IPS-18a (cell line): ENCODE measurements at regions not wholly inside any gene's neighbourhood (a gene's known extent, or its start where the extent isn't known, plus 50 kb on each side); places are given as distances from the start of the nearest gene placed in this dataset.
"Not testable (repeated sequence)": the region's sequence is repeated elsewhere in the genome, so short reads cannot be mapped to it uniquely, and the experiment has no call there.

Experiments
- H3K27ac ChIP-seq: one replicate; pipeline ENCODE4 v1.5.1; 2013; ENCODE audit warnings: low read length
- H3K27me3 ChIP-seq: one replicate; pipeline ENCODE4 v1.6.1; 2013; ENCODE audit warnings: mild to moderate bottlenecking, low read length; ENCODE audit not compliant: control insufficient read depth, insufficient read depth
- H3K36me3 ChIP-seq: one replicate; pipeline ENCODE4 v1.6.1; 2013; ENCODE audit warnings: low read depth, low read length; ENCODE audit not compliant: control insufficient read depth
- H3K4me1 ChIP-seq: one replicate; pipeline ENCODE4 v1.6.1; 2013; ENCODE audit warnings: low read depth, low read length; ENCODE audit not compliant: control insufficient read depth
- H3K4me3 ChIP-seq: one replicate; pipeline ENCODE4 v1.5.1; 2013; ENCODE audit warnings: low read length
- H3K9ac ChIP-seq: one replicate; pipeline ENCODE4 v1.6.1; 2013; ENCODE audit warnings: mild to moderate bottlenecking, low read length, moderate library complexity
- H3K9me3 ChIP-seq: one replicate; pipeline ENCODE4 v1.6.1; 2013; ENCODE audit warnings: low read depth, low read length; ENCODE audit not compliant: control insufficient read depth

- not testable (repeated sequence) for H3K4me1 ChIP-seq, H3K9ac ChIP-seq, H3K27ac ChIP-seq, H3K27me3 ChIP-seq, H3K4me3 ChIP-seq, H3K9me3 ChIP-seq, H3K36me3 ChIP-seq
Measured at GRCh38 chr2:89306869-89307637, 615.6 kb downstream of the RPIA start.

GRCh38 chr2:89318990-89319389 is 627.5 kb downstream of the RPIA start:
- H3K4me1 ChIP-seq, H3K9me3 ChIP-seq, H3K36me3 ChIP-seq, H3K27ac ChIP-seq, H3K4me3 ChIP-seq, H3K27me3 ChIP-seq, H3K9ac ChIP-seq: not testable (repeated sequence)

- not testable (repeated sequence) for H3K9ac ChIP-seq, H3K4me1 ChIP-seq
Measured at GRCh38 chr2:89325894-89326293, 634.4 kb downstream of the RPIA start.

GRCh38 chr2:89326455-89326854 is 635.0 kb downstream of the RPIA start:
- H3K27me3 ChIP-seq, H3K36me3 ChIP-seq, H3K4me3 ChIP-seq, H3K4me1 ChIP-seq, H3K9ac ChIP-seq, H3K27ac ChIP-seq, H3K9me3 ChIP-seq: not testable (repeated sequence)

More at GRCh38 chr2:89325894-89326293, 634.4 kb downstream of the RPIA start:
- H3K9me3 ChIP-seq, H3K4me3 ChIP-seq, H3K36me3 ChIP-seq, H3K27me3 ChIP-seq, H3K27ac ChIP-seq: not testable (repeated sequence)

GRCh38 chr2:89328790-89329189 is 637.3 kb downstream of the RPIA start:
- H3K9ac ChIP-seq, H3K27me3 ChIP-seq, H3K27ac ChIP-seq, H3K9me3 ChIP-seq, H3K36me3 ChIP-seq, H3K4me1 ChIP-seq, H3K4me3 ChIP-seq: not testable (repeated sequence)
